ENCODE measurements at regions not wholly inside any gene's neighbourhood (a gene's known extent, or its start where the extent isn't known, plus 50 kb on each side); places are given as distances from the start of the nearest gene placed in this dataset.
A peak's percentile ranks its signal among the peaks of the same experiment; 100 is the strongest.
"Not testable (repeated sequence)": the region's sequence is repeated elsewhere in the genome, so short reads cannot be mapped to it uniquely, and the experiment has no call there.

DNA sequence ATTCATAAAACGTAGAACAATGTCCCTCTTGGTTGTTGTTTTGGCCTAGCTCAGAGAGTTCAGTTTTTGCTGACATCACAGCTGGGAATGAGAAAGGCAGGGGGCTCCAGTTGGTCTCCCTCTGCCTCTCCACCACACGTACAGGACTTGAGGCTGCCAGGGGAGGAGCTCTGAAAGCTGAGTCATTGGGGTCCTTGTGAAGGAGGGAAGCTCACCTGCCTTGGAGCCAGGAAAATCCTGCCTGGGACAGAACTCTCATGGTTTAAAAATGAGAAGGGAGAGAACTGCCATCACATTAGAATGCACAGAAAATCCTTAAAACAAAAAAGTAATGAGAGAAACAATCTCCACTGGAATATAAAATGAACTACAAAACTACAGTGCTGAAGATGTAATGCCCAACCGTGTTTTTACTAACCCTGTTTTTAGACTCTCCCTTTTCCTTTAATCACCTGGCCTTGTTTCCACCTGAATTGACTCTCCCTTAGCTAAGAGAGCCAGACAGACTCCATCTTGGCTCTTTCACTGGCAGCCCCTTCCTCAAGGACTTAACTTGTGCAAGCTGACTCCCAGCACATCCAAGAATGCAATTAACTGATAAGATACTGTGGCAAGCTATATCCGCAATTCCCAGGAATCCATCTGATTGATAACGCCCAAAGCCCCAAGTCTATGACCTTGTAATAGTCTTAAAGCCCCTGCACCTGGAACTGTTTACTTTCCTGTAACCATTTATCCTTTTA is 58.6 kb upstream of the TARP start:
- H3K27ac ChIP-seq, H3K9ac ChIP-seq, H3K9me3 ChIP-seq, H3K4me2 ChIP-seq, H4K20me1 ChIP-seq, H3K36me3 ChIP-seq, H3K27me3 ChIP-seq, H3K4me3 ChIP-seq: not testable (repeated sequence)
- H3K4me1 ChIP-seq: peaks cover 42% of the 10 kb centered on the region

DNA sequence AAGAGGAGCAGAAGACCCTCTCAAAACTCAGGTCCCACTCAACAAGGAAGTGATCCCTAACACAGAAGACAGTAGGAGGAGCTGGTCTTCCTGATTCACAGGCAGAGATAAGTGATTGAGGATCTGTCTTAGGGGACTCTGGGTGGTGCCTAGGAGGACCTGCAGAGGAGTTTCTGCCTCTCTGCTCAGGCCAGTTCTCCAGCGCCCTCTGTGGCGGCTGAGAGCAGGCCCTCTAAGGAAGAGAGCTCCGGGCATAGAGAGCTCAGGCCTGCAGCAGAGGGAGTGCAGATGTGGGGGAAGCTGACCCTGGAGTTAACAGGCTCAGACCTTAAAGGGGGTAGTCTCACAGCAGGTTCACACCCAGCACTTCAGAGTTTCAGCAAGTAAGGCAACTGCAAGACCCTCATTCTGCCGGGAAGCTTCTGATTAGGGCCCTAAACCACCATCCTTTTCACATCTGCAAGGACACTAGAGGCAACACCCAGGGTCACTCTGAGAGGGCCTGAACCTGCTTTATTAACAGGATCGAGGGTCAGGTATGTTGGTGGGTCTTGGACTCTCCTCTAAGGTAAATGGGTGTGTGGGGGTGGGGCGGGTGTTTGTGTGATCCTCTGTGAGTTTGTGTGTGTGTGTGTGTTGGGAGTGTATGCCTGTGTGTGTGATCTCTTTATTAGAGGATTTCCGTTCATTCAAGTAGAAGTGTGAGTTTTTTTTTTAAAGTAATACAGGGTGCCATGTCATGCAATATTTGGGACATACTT is 57.6 kb upstream of the TARP start:
- Histone ChIP-seq H3K4me1 (peaks cover 39% of the 10 kb centered on the region), H3K27me3 (no peaks in the 10 kb centered on the region), H3K9ac (no peak overlapping the region), H3K4me3 (no peak overlapping the region), H3K4me2 (no peak overlapping the region), H3K36me3 (no peaks in the 10 kb centered on the region), H3K9me3 (no peaks in the 10 kb centered on the region), H4K20me1 (no peaks in the 10 kb centered on the region), H3K27ac (no peak overlapping the region)
- TF ChIP-seq Cebpa-rat (IDR thresholded peaks at IDR 0.05): no peak

DNA sequence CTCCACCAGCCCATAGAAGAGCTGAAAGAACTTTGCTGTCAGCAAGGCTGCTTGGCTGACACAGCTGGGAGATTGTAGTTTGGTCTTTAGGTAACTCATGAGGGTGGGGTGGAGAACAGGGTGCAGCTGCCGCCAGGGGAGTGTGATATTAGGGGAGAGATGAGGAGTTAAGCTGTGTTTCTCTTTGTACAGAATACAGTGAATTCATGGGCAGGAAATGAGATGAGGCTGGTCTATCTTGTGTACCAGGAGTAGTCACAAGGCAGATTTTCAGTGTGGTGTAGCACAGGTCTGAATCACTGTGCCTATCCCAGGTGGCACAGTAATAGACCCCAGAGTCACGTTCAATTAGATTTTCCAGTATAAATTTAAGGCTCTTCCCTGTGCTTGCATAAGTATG is 56.6 kb upstream of the TARP start:
- no peaks in the 10 kb centered on the region for H3K27me3 ChIP-seq

DNA sequence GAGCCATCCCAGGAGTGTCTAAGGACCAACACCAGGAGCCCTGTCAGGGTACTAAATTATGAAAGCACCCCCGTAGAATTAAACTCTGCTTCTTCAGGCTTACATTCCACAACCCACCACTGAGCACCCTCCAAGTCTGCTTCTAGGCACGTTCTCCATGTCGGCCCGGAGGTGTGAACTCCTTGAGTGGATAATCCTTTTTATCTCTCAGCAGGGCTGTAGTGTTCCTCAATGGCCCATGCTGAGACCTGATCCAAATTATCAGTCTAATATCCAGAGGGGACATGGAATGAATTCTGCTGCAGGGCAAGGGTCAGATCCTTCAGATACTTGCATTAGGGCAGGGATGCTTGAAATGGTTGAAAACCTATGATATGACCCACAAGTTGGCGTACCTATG is 55.9 kb upstream of the TARP start:
- H3K27ac ChIP-seq: no peak overlapping the region
- TF ChIP-seq Cebpa-rat (IDR thresholded peaks at IDR 0.05): no peak
- H3K9me3 ChIP-seq: no peaks in the 10 kb centered on the region
- H3K9ac ChIP-seq: no peak overlapping the region
- H3K4me2 ChIP-seq: no peak overlapping the region
- no peaks in the 10 kb centered on the region for H4K20me1 ChIP-seq
- H3K4me3 ChIP-seq: no peak overlapping the region
- H3K27me3 ChIP-seq: no peaks in the 10 kb centered on the region
- no peaks in the 10 kb centered on the region for H3K36me3 ChIP-seq
- peaks cover 22% of the 10 kb centered on the region for H3K4me1 ChIP-seq

More for the DNA sequence above, 56.6 kb upstream of the TARP start:
- Histone ChIP-seq H3K4me2 (no peak overlapping the region), H3K36me3 (no peaks in the 10 kb centered on the region), H4K20me1 (no peaks in the 10 kb centered on the region), H3K4me3 (no peak overlapping the region), H3K4me1 (peaks cover 29% of the 10 kb centered on the region), H3K9me3 (no peaks in the 10 kb centered on the region), H3K27ac (no peak overlapping the region), H3K9ac (no peak overlapping the region)
- no peak for TF ChIP-seq Cebpa-rat (IDR thresholded peaks at IDR 0.05)

DNA sequence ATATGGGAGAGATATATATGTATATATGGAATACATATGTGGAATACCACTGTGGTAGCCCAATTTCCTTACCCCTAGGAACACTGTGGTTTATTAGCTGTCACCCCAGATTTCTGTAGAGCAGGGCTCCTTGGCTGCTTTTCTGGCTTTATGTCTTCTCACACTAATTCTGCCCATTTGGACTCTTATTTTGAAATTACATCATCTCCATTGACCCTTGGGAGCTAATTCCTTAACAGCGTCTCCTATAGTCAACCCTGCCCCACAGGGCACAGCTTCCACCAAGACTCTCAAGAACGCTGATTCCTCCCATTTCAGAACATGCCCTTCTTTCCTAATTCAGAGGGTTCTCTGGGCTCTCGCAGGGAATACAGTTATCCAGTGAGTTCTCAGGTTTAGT is 55.4 kb upstream of the TARP start:
- no peak overlapping the region for H3K4me2 ChIP-seq
- H3K36me3 ChIP-seq: no peaks in the 10 kb centered on the region
- no peak overlapping the region for H3K27ac ChIP-seq
- no peak overlapping the region for H3K9ac ChIP-seq
- TF ChIP-seq Cebpa-rat (IDR thresholded peaks at IDR 0.05): no peak
- H3K9me3 ChIP-seq: no peaks in the 10 kb centered on the region
- H3K27me3 ChIP-seq: no peaks in the 10 kb centered on the region
- no peaks in the 10 kb centered on the region for H4K20me1 ChIP-seq
- peaks cover 21% of the 10 kb centered on the region for H3K4me1 ChIP-seq
- H3K4me3 ChIP-seq: no peak overlapping the region

DNA sequence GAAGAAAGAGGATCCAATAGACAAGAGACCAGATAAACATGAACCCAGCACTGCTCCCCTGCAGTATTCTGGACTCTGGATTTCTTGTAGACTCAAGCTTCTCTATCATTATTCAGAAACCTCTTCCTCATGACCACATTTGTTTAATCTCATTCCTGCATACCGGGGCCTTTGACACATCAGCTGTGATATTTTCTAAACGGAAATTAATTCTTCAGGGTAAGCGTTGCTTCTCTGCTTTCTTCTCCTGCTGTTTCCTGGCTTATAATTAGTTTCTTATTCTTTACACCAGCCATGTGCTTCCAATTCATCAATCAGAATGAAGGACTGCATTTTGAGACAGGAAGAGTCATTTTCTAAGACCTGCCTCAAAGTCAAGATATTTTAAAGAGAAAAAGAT is 54.2 kb upstream of the TARP start:
- no peak overlapping the region for H3K4me3 ChIP-seq
- H3K9me3 ChIP-seq: no peaks in the 10 kb centered on the region
- no peak for TF ChIP-seq Cebpa-rat (IDR thresholded peaks at IDR 0.05)
- peaks cover 21% of the 10 kb centered on the region for H3K4me1 ChIP-seq
- no peaks in the 10 kb centered on the region for H4K20me1 ChIP-seq
- no peaks in the 10 kb centered on the region for H3K36me3 ChIP-seq
- H3K27ac ChIP-seq: no peak overlapping the region
- H3K9ac ChIP-seq: no peak overlapping the region
- H3K4me2 ChIP-seq: peak overlapping the region; percentile 47
- H3K27me3 ChIP-seq: no peaks in the 10 kb centered on the region
